ENCODE measurements at regions not wholly inside any gene's neighbourhood (a gene's known extent, or its start where the extent isn't known, plus 50 kb on each side); places are given as distances from the start of the nearest gene placed in this dataset.

DNA sequence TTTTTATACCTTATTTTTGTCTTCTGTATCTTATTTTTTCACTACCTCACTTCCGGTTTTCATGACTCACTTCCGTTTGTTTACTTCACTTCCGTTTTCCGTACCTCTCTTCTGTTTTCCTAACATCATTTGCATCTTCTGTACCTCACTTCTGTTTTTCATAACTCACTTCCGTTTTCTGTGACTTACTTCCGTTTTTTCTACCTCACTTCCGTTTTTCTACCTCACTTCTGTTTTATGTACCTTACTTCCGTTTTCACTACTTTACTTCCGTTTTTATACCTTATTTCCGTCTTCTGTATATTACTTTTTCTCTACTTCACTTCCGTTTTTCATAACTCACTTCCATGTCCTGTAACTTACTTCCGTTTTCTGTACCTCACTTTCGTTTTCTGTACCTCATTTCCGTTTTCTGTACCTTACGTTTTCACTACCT is 492.5 kb upstream of the AKR1E2 start:
- H3K79me2 ChIP-seq (ENCODE audit: control insufficient read depth, insufficient read depth, low read length): no peaks in the 10 kb centered on the region
- peaks cover 3% of the 10 kb centered on the region for H3K4me1 ChIP-seq (ENCODE audit: control insufficient read depth, extremely low read depth, insufficient read depth, low read length)
- no peaks in the 10 kb centered on the region for H3K9me1 ChIP-seq (replicated peaks; ENCODE audit: control insufficient read depth, extremely low read depth, insufficient read depth, low read length)
- BruUV-seq (replicated peaks): no TSS peak
- H3K27ac ChIP-seq (ENCODE audit: insufficient read depth, low read depth, low read length): no peak overlapping the region
- H3K27me3 ChIP-seq (ENCODE audit: control insufficient read depth in 2 of 2, insufficient read depth in 2 of 2, low read length in 2 of 2): no peaks in the 10 kb centered on the region
- H4K20me1 ChIP-seq (replicated peaks; ENCODE audit: control insufficient read depth, extremely low read depth, insufficient read depth, low read length): no peaks in the 10 kb centered on the region
- no peak overlapping the region for H3K9ac ChIP-seq (replicated peaks; ENCODE audit: extremely low read depth, insufficient read depth, low read length)
- ChIA-PET CTCF (no interaction called here), POLR2A (no interaction called here)
- H3K4me3 ChIP-seq (replicated peaks in 1 of 3; ENCODE audit: insufficient read depth in 1 of 3, low read depth in 1 of 3, low read length in 3 of 3): no peak overlapping the region
- H3K36me3 ChIP-seq (ENCODE audit: control insufficient read depth in 2 of 2, extremely low read depth in 1 of 2, insufficient read depth in 2 of 2, low read length in 2 of 2): no peaks in the 10 kb centered on the region
- DNase-seq (ENCODE audit: low read depth, low spot score): no peak
- TF ChIP-seq POLR2AphosphoS5 (IDR thresholded peaks at IDR 0.05; ENCODE audit: insufficient read depth, low read depth, low read length) (no peak), FOS (IDR thresholded peaks at IDR 0.05; ENCODE audit: borderline replicate concordance, insufficient read depth, low read length) (no peak), POLR2A (IDR thresholded peaks at IDR 0.05; ENCODE audit: low read depth, low read length) (no peak), GATA2 (IDR thresholded peaks at IDR 0.05; ENCODE audit: insufficient read depth, insufficient read length, low read depth, low read length) (no peak), JUN (IDR thresholded peaks at IDR 0.05; ENCODE audit: borderline replicate concordance, insufficient read depth, insufficient read length, low read depth) (no peak)
- H3K9me3 ChIP-seq (replicated peaks; ENCODE audit: control insufficient read depth, insufficient read depth, low read length): no peaks in the 10 kb centered on the region
- dilution Hi-C loops (cut with MboI; ENCODE audit: extremely low pct_ligation_motif_present, low sequenced_read_pairs) (no loop called here), intact Hi-C loops (cut with micrococcal nuclease) (no loop called here)
- FAIRE-seq: no peak
- H2AFZ ChIP-seq (ENCODE audit: low read depth, low read length): no peak overlapping the region
- H3K4me2 ChIP-seq (ENCODE audit: insufficient read depth, low read length): no peak overlapping the region

GRCh38 chr10:4332764-4333458 is 493.1 kb upstream of the AKR1E2 start:
- peaks cover 3% of the 10 kb centered on the region for H3K4me1 ChIP-seq (ENCODE audit: control insufficient read depth, extremely low read depth, insufficient read depth, low read length)
- H4K20me1 ChIP-seq (replicated peaks; ENCODE audit: control insufficient read depth, extremely low read depth, insufficient read depth, low read length): no peaks in the 10 kb centered on the region
- POLR2A ChIA-PET: no interaction called here
- H3K9me3 ChIP-seq (replicated peaks; ENCODE audit: control insufficient read depth, insufficient read depth, low read length): no peaks in the 10 kb centered on the region
- no peak overlapping the region for H3K4me2 ChIP-seq (ENCODE audit: insufficient read depth, low read length)
- no peaks in the 10 kb centered on the region for H3K9me1 ChIP-seq (replicated peaks; ENCODE audit: control insufficient read depth, extremely low read depth, insufficient read depth, low read length)
- no peaks in the 10 kb centered on the region for H3K79me2 ChIP-seq (ENCODE audit: control insufficient read depth, insufficient read depth, low read length)
- H3K9ac ChIP-seq (replicated peaks; ENCODE audit: extremely low read depth, insufficient read depth, low read length): no peak overlapping the region
- intact Hi-C loops (cut with micrococcal nuclease) (no loop called here), dilution Hi-C loops (cut with MboI; ENCODE audit: extremely low pct_ligation_motif_present, low sequenced_read_pairs) (no loop called here)
- TF ChIP-seq POLR2AphosphoS5 (IDR thresholded peaks at IDR 0.05; ENCODE audit: insufficient read depth, low read depth, low read length): no peak
- no peak for TF ChIP-seq MYC (IDR thresholded peaks at IDR 0.05; ENCODE audit: low read depth, low read length)
- no peak for TF ChIP-seq JUN (IDR thresholded peaks at IDR 0.05; ENCODE audit: borderline replicate concordance, insufficient read depth, insufficient read length, low read depth)
- TF ChIP-seq, protein P1, sequence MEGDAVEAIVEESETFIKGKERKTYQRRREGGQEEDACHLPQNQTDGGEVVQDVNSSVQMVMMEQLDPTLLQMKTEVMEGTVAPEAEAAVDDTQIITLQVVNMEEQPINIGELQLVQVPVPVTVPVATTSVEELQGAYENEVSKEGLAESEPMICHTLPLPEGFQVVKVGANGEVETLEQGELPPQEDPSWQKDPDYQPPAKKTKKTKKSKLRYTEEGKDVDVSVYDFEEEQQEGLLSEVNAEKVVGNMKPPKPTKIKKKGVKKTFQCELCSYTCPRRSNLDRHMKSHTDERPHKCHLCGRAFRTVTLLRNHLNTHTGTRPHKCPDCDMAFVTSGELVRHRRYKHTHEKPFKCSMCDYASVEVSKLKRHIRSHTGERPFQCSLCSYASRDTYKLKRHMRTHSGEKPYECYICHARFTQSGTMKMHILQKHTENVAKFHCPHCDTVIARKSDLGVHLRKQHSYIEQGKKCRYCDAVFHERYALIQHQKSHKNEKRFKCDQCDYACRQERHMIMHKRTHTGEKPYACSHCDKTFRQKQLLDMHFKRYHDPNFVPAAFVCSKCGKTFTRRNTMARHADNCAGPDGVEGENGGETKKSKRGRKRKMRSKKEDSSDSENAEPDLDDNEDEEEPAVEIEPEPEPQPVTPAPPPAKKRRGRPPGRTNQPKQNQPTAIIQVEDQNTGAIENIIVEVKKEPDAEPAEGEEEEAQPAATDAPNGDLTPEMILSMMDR (IDR thresholded peaks at IDR 0.05; ENCODE audit: extremely low read depth in 1 of 2, insufficient read depth in 1 of 2, low read depth in 1 of 2, low read length in 2 of 2): no peak
- no peak for TF ChIP-seq EZH2 (IDR thresholded peaks at IDR 0.05; ENCODE audit: borderline replicate concordance, low read depth, low read length, severe bottlenecking)
- no peak for TF ChIP-seq POLR2A (IDR thresholded peaks at IDR 0.05; ENCODE audit: low read depth, low read length)
- H3K4me3 ChIP-seq (replicated peaks in 1 of 3; ENCODE audit: insufficient read depth in 1 of 3, low read depth in 1 of 3, low read length in 3 of 3): no peak overlapping the region
- H3K27me3 ChIP-seq (ENCODE audit: control insufficient read depth in 2 of 2, insufficient read depth in 2 of 2, low read length in 2 of 2): no peaks in the 10 kb centered on the region
- H3K36me3 ChIP-seq (ENCODE audit: control insufficient read depth in 2 of 2, extremely low read depth in 1 of 2, insufficient read depth in 2 of 2, low read length in 2 of 2): no peaks in the 10 kb centered on the region
- H2AFZ ChIP-seq (ENCODE audit: low read depth, low read length): no peak overlapping the region
- DNase-seq (ENCODE audit: low read depth, low spot score): no peak
- no peak overlapping the region for H3K27ac ChIP-seq (ENCODE audit: insufficient read depth, low read depth, low read length)
- no peak for FAIRE-seq
- no TSS peak for BruUV-seq (replicated peaks)
- CTCF ChIA-PET: no interaction called here
